ENCODE measurements at regions not wholly inside any gene's neighbourhood (a gene's known extent, or its start where the extent isn't known, plus 50 kb on each side); places are given as distances from the start of the nearest gene placed in this dataset.

GRCh38 chr15:58235961-58236360 is 97.8 kb downstream of the AQP9 start:
- no peak for FAIRE-seq

- no peak for FAIRE-seq
These were observed 102.2 kb downstream of the AQP9 start for GRCh38 chr15:58240191-58240932.

- FAIRE-seq, result no peak
These were observed 103.7 kb downstream of the AQP9 start for GRCh38 chr15:58241872-58242271.

GRCh38 chr15:58243070-58243469 is 104.9 kb downstream of the AQP9 start:
- FAIRE-seq, result no peak

- FAIRE-seq, result no peak
These were observed 106.4 kb downstream of the AQP9 start for GRCh38 chr15:58244536-58244935.

GRCh38 chr15:58246041-58246440 is 107.9 kb downstream of the AQP9 start:
- no peak for FAIRE-seq

GRCh38 chr15:58247855-58248842 is 110.0 kb downstream of the AQP9 start:
- no peak for FAIRE-seq

GRCh38 chr15:58249646-58250312 is 111.6 kb downstream of the AQP9 start:
- FAIRE-seq, result no peak

GRCh38 chr15:58252586-58253323 is 114.6 kb downstream of the AQP9 start:
- FAIRE-seq, result no peak

GRCh38 chr15:58257776-58258325 is 119.7 kb downstream of the AQP9 start:
- FAIRE-seq, result no peak

GRCh38 chr15:58258501-58259292 is 120.5 kb downstream of the AQP9 start:
- no peak for FAIRE-seq

- no peak for FAIRE-seq
These were observed 122.1 kb downstream of the AQP9 start for GRCh38 chr15:58260205-58260724.

GRCh38 chr15:58260725-58261267 is 122.6 kb downstream of the AQP9 start:
- no peak for FAIRE-seq

- no peak for FAIRE-seq
These were observed 123.2 kb downstream of the AQP9 start for GRCh38 chr15:58261368-58261767.

- no peak for FAIRE-seq
These were observed 126.1 kb downstream of the AQP9 start for GRCh38 chr15:58264053-58264971.

- no peak for FAIRE-seq
These were observed 128.9 kb downstream of the AQP9 start for GRCh38 chr15:58267051-58267450.

- no peak for FAIRE-seq
These were observed 130.6 kb downstream of the AQP9 start for GRCh38 chr15:58268746-58269267.

- FAIRE-seq, result no peak
These were observed 131.6 kb downstream of the AQP9 start for GRCh38 chr15:58269455-58270414.
